ENCODE measurements at regions not wholly inside any gene's neighbourhood (a gene's known extent, or its start where the extent isn't known, plus 50 kb on each side); places are given as distances from the start of the nearest gene placed in this dataset.

GRCh38 chr20:51153867-51154707 is 131.2 kb upstream of the KCNG1 start:
- H3K27ac ChIP-seq (ENCODE audit: low read length in 2 of 2): no peak overlapping the region
- Mint-ChIP-seq H3K27ac (no peak overlapping the region), H3K27me3 (peaks cover 21% of the 10 kb centered on the region), H3K4me3 (no peak overlapping the region), H3K9me3 (ENCODE audit: insufficient read depth) (no peaks in the 10 kb centered on the region), H3K4me1 (peaks cover 5% of the 10 kb centered on the region)
- 93% methylated on average over 3 of the region's 6 CpGs for WGBS (ENCODE audit: insufficient coverage)
- H3K4me1 ChIP-seq (ENCODE audit: control insufficient read depth in 2 of 2, insufficient read depth in 2 of 2, low read length in 2 of 2): peaks cover 6 to 9% of the 10 kb centered on the region in 2 donors
- H3K9me3 ChIP-seq (ENCODE audit: control extremely low read depth in 1 of 3, control insufficient read depth in 2 of 3, insufficient read depth in 1 of 3, low read length in 2 of 3): no peaks in the 10 kb centered on the region
- CTCF ChIA-PET: no interaction called here
- H2AFZ ChIP-seq (ENCODE audit: insufficient read depth, low read depth, low read length, poor library complexity, severe bottlenecking): no peak overlapping the region
- H4K20me1 ChIP-seq (ENCODE audit: control insufficient read depth, insufficient read depth, low read length, poor library complexity, severe bottlenecking): no peaks in the 10 kb centered on the region
- peaks cover 0 to 12% (median 0%) of the 10 kb centered on the region in 4 experiments for H3K27me3 ChIP-seq (replicated peaks in 1 of 4; ENCODE audit: control extremely low read depth in 1 of 4, control insufficient read depth in 3 of 4, insufficient read depth in 4 of 4, low read length in 3 of 4)
- H3K9ac ChIP-seq (ENCODE audit: low read length): no peak overlapping the region
- intact Hi-C loops (cut with micrococcal nuclease): no loop called here
- H3K79me2 ChIP-seq (ENCODE audit: control insufficient read depth, insufficient read depth, low read length): no peaks in the 10 kb centered on the region
- H3K4me2 ChIP-seq (replicated peaks; ENCODE audit: low read depth, low read length, poor library complexity, severe bottlenecking): no peak overlapping the region
- H3K36me3 ChIP-seq (replicated peaks in 1 of 2; ENCODE audit: control extremely low read depth in 1 of 2, control insufficient read depth in 1 of 2, extremely low read depth in 1 of 2, insufficient read depth in 2 of 2, low read length in 1 of 2): no peaks in the 10 kb centered on the region
- TF ChIP-seq EZH2 (IDR thresholded peaks at IDR 0.05; ENCODE audit: borderline replicate concordance, insufficient read depth, low read depth, low read length, poor library complexity, severe bottlenecking) (no peak), CTCF (IDR thresholded peaks at IDR 0.05) (no peak)
- POLR2A ChIA-PET: no interaction called here
- ATAC-seq (ENCODE audit: low read depth) (no peak), DNase-seq (no peak)
- H3K4me3 ChIP-seq (ENCODE audit: control extremely low read depth in 1 of 5, extremely low read depth in 1 of 5, insufficient read depth in 1 of 5, low read depth in 2 of 5, low read length in 4 of 5): no peak overlapping the region

- DNase-seq (no peak), ATAC-seq (ENCODE audit: low read depth) (no peak)
- Mint-ChIP-seq H3K4me3 (no peak overlapping the region), H3K4me1 (no peaks in the 10 kb centered on the region), H3K27ac (no peak overlapping the region), H3K27me3 (peaks cover 28% of the 10 kb centered on the region), H3K9me3 (ENCODE audit: insufficient read depth) (peaks cover 9% of the 10 kb centered on the region)
- Histone ChIP-seq H3K36me3 (replicated peaks in 1 of 2; ENCODE audit: control extremely low read depth in 1 of 2, control insufficient read depth in 1 of 2, extremely low read depth in 1 of 2, insufficient read depth in 2 of 2, low read length in 1 of 2) (no peaks in the 10 kb centered on the region), H2AFZ (ENCODE audit: insufficient read depth, low read depth, low read length, poor library complexity, severe bottlenecking) (no peak overlapping the region), H3K27ac (ENCODE audit: low read length in 2 of 2) (no peak overlapping the region), H3K9ac (ENCODE audit: low read length) (no peak overlapping the region), H3K9me3 (ENCODE audit: control extremely low read depth in 1 of 3, control insufficient read depth in 2 of 3, insufficient read depth in 1 of 3, low read length in 2 of 3) (peaks cover 0 to 11% (median 0%) of the 10 kb centered on the region in 3 donors), H3K4me1 (ENCODE audit: control insufficient read depth in 2 of 2, insufficient read depth in 2 of 2, low read length in 2 of 2) (no peaks in the 10 kb centered on the region), H3K79me2 (ENCODE audit: control insufficient read depth, insufficient read depth, low read length) (no peaks in the 10 kb centered on the region), H3K4me2 (replicated peaks; ENCODE audit: low read depth, low read length, poor library complexity, severe bottlenecking) (no peak overlapping the region), H3K4me3 (ENCODE audit: control extremely low read depth in 1 of 5, extremely low read depth in 1 of 5, insufficient read depth in 1 of 5, low read depth in 2 of 5, low read length in 4 of 5) (no peak overlapping the region), H4K20me1 (ENCODE audit: control insufficient read depth, insufficient read depth, low read length, poor library complexity, severe bottlenecking) (no peaks in the 10 kb centered on the region), H3K27me3 (replicated peaks in 1 of 4; ENCODE audit: control extremely low read depth in 1 of 4, control insufficient read depth in 3 of 4, insufficient read depth in 4 of 4, low read length in 3 of 4) (peaks cover 0 to 4% (median 1%) of the 10 kb centered on the region in 4 experiments)
- ChIA-PET POLR2A (no interaction called here), CTCF (no interaction called here)
- WGBS (ENCODE audit: insufficient coverage): no CpG with 5 or more reads among the region's 2 CpGs
- TF ChIP-seq EZH2 (IDR thresholded peaks at IDR 0.05; ENCODE audit: borderline replicate concordance, insufficient read depth, low read depth, low read length, poor library complexity, severe bottlenecking) (no peak), CTCF (IDR thresholded peaks at IDR 0.05) (no peak)
- intact Hi-C loops (cut with micrococcal nuclease): no loop called here
Measured at GRCh38 chr20:51148941-51149340, 126.0 kb upstream of the KCNG1 start.
